ENCODE measurements at regions not wholly inside any gene's neighbourhood (a gene's known extent, or its start where the extent isn't known, plus 50 kb on each side); places are given as distances from the start of the nearest gene placed in this dataset.

DNA sequence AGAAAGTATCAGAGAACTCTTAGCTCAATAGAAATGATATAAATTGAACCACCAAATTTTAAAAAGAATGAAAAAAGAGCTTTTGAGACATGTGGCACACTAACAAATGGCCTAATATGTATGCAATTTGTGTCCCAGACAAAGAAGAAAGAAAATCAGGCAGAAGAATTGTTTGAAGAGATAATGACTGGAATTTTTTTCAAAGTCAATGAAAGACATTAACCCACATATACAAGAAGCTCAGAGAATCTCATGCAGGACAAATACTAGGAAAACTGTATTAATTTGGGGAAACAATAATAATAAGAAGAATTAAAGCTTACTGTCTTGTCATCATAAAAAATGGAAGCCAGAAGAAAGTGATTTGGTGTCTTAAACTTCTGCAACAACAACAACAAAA lies 304.1 kb upstream of the RND3 start:
- Histone ChIP-seq H3K4me3 (no peak overlapping the region), H3K4me1 (ENCODE audit: control insufficient read depth in 5 of 5, insufficient read depth in 5 of 5, low read length in 5 of 5) (peaks cover 0 to 2% (median 0%) of the 10 kb centered on the region in 5 donors), H3K27me3 (ENCODE audit: control insufficient read depth in 3 of 3, insufficient read depth in 3 of 3, low read length in 2 of 3) (no peaks in the 10 kb centered on the region), H3K27ac (ENCODE audit: low read depth in 1 of 2, low read length in 1 of 2) (no peak overlapping the region), H3K9me3 (ENCODE audit: control insufficient read depth in 4 of 4, insufficient read depth in 3 of 4, low read length in 3 of 4) (peaks cover 0 to 11% (median 3%) of the 10 kb centered on the region in 4 donors), H3K36me3 (ENCODE audit: control insufficient read depth in 4 of 4, insufficient read depth in 4 of 4, low read length in 4 of 4) (no peaks in the 10 kb centered on the region), H3K9ac (ENCODE audit: insufficient read depth in 1 of 2, low read length in 2 of 2) (no peak overlapping the region)
- DNase-seq (no peak), ATAC-seq (ENCODE audit: insufficient read depth, low FRiP score) (no peak)
- TF ChIP-seq, protein P1, sequence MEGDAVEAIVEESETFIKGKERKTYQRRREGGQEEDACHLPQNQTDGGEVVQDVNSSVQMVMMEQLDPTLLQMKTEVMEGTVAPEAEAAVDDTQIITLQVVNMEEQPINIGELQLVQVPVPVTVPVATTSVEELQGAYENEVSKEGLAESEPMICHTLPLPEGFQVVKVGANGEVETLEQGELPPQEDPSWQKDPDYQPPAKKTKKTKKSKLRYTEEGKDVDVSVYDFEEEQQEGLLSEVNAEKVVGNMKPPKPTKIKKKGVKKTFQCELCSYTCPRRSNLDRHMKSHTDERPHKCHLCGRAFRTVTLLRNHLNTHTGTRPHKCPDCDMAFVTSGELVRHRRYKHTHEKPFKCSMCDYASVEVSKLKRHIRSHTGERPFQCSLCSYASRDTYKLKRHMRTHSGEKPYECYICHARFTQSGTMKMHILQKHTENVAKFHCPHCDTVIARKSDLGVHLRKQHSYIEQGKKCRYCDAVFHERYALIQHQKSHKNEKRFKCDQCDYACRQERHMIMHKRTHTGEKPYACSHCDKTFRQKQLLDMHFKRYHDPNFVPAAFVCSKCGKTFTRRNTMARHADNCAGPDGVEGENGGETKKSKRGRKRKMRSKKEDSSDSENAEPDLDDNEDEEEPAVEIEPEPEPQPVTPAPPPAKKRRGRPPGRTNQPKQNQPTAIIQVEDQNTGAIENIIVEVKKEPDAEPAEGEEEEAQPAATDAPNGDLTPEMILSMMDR (IDR thresholded peaks at IDR 0.05; ENCODE audit: control extremely low read depth, extremely low read depth), result no peak

DNA sequence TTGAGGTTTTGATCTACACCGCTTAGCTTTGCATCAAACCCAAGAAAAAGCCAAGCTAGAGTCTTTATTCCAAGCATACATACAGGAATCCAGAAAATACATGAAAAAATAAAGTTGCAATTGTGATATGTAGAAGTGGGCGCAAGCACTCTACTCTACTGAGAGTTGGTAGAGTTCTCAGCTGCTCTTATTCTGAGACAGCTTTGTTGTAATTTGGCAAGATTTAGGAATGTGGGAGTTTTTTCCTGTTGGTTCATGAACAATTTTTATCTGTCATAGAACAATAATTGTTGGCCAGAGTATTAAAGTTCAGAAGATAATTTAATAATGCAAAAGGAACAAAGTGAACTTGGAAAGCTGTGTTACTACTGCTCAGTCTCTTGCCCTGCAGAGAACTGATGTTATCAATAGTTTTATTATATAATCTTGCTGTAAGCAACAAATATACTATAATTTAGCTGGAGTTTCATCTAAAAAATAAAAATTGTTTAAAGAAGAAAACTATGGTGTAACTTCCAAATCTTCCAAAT lies 302.0 kb upstream of the RND3 start:
- DNase-seq, result no peak
- H3K9ac ChIP-seq (ENCODE audit: insufficient read depth in 1 of 2, low read length in 2 of 2), result no peak overlapping the region
- no peaks in the 10 kb centered on the region for H3K27me3 ChIP-seq (ENCODE audit: control insufficient read depth in 3 of 3, insufficient read depth in 3 of 3, low read length in 2 of 3)
- peaks cover 0 to 2% (median 0%) of the 10 kb centered on the region in 5 donors for H3K4me1 ChIP-seq (ENCODE audit: control insufficient read depth in 5 of 5, insufficient read depth in 5 of 5, low read length in 5 of 5)
- TF ChIP-seq, protein P1 (IDR thresholded peaks at IDR 0.05; ENCODE audit: control extremely low read depth, extremely low read depth), result no peak
- ATAC-seq (ENCODE audit: insufficient read depth, low FRiP score), result no peak
- WGBS, 2 donors, result 87 to 94% methylated on average over 2 of the region's 2 CpGs
- H3K4me3 ChIP-seq, result no peak overlapping the region
- peaks cover 0 to 11% (median 3%) of the 10 kb centered on the region in 4 donors for H3K9me3 ChIP-seq (ENCODE audit: control insufficient read depth in 4 of 4, insufficient read depth in 3 of 4, low read length in 3 of 4)
- H3K36me3 ChIP-seq (ENCODE audit: control insufficient read depth in 4 of 4, insufficient read depth in 4 of 4, low read length in 4 of 4), result no peaks in the 10 kb centered on the region
- no peak overlapping the region for H3K27ac ChIP-seq (ENCODE audit: low read depth in 1 of 2, low read length in 1 of 2)

DNA sequence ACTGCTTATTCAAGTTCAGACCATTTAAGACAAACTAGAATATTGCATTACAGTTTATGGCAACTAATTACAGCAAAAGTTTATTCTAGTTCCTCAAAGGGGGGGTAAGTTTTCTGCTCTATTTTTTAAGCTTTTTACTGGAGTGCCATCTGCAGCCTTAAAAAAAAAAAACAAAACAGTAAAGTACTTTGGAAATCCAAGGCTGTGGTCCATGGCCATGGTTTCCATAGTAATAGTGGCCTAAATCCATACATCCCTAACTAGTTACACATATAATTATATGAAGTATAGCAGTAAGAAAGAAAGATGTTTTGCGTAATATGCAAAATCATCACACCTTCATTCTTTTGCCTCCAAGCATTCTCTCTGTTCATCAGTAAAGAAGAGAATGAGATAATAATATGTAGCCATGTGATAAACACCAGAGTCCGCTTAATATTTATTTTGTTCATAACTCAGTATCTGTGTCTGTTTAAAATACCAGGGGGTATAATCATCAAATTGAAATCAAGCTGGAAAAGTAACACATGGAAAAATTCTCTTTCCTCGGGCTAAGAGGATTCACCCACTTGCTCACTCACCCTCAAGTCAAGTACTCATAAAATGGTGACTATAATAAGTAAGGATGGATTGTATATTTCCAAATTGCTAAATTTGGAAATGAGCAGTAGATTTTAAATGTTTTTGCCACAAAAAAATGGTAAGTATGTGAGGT lies 301.1 kb upstream of the RND3 start:
- no peak for ATAC-seq (ENCODE audit: insufficient read depth, low FRiP score)
- Histone ChIP-seq H3K9me3 (ENCODE audit: control insufficient read depth in 4 of 4, insufficient read depth in 3 of 4, low read length in 3 of 4) (peaks cover 0 to 11% (median 3%) of the 10 kb centered on the region in 4 donors), H3K9ac (ENCODE audit: insufficient read depth in 1 of 2, low read length in 2 of 2) (no peak overlapping the region), H3K27ac (ENCODE audit: low read depth in 1 of 2, low read length in 1 of 2) (no peak overlapping the region), H3K4me3 (no peak overlapping the region), H3K4me1 (ENCODE audit: control insufficient read depth in 5 of 5, insufficient read depth in 5 of 5, low read length in 5 of 5) (peaks cover 0 to 2% (median 0%) of the 10 kb centered on the region in 5 donors), H3K36me3 (ENCODE audit: control insufficient read depth in 4 of 4, insufficient read depth in 4 of 4, low read length in 4 of 4) (no peaks in the 10 kb centered on the region), H3K27me3 (ENCODE audit: control insufficient read depth in 3 of 3, insufficient read depth in 3 of 3, low read length in 2 of 3) (no peaks in the 10 kb centered on the region)
- DNase-seq, result peak in 2 of 3 donors; percentile 25 to 31
- TF ChIP-seq, protein P1 (IDR thresholded peaks at IDR 0.05; ENCODE audit: control extremely low read depth, extremely low read depth), result no peak
- 91 to 93% methylated on average over 3 of the region's 3 CpGs for WGBS, 2 donors

Measured in lung (tissue), 11 donors.